HUES48 (cell line): ENCODE measurements at regions not wholly inside any gene's neighbourhood (a gene's known extent, or its start where the extent isn't known, plus 50 kb on each side); places are given as distances from the start of the nearest gene placed in this dataset.

Experiments
- H3K27ac ChIP-seq: one replicate; pipeline ENCODE4 v1.7.0; 2013; ENCODE audit warnings: low read depth, low read length, inconsistent platforms
- H3K27me3 ChIP-seq: 2 replicates; pipeline ENCODE4 v1.6.1; 2013; ENCODE audit warnings: mild to moderate bottlenecking, low read length; ENCODE audit not compliant: control insufficient read depth, insufficient read depth
- H3K36me3 ChIP-seq: 2 replicates; pipeline ENCODE4 v1.6.1; 2013; ENCODE audit warnings: low read length; ENCODE audit not compliant: control insufficient read depth, insufficient read depth
- H3K4me1 ChIP-seq: 2 replicates; pipeline ENCODE4 v1.6.1; 2013; ENCODE audit warnings: mild to moderate bottlenecking, low read length; ENCODE audit not compliant: control insufficient read depth, insufficient read depth
- H3K4me3 ChIP-seq: 2 replicates; pipeline ENCODE4 v1.5.1; 2013; ENCODE audit warnings: mild to moderate bottlenecking, low read depth, low read length
- H3K9ac ChIP-seq: 2 replicates; pipeline ENCODE4 v1.6.1; 2013; ENCODE audit warnings: mild to moderate bottlenecking, low read depth, low read length, moderate library complexity
- H3K9me3 ChIP-seq: 2 replicates; pipeline ENCODE4 v1.6.1; 2013; ENCODE audit warnings: low read length; ENCODE audit not compliant: control insufficient read depth, insufficient read depth

- H3K4me3 ChIP-seq: no peak overlapping the region
- no peaks in the 10 kb centered on the region for H3K27me3 ChIP-seq
- peaks cover 28% of the 10 kb centered on the region for H3K4me1 ChIP-seq
- no peak overlapping the region for H3K27ac ChIP-seq
- no peak overlapping the region for H3K9ac ChIP-seq
- H3K9me3 ChIP-seq: no peaks in the 10 kb centered on the region
- H3K36me3 ChIP-seq: no peaks in the 10 kb centered on the region
Measured at GRCh38 chr15:62881056-62881455, 161.5 kb upstream of the TPM1 start.

- Histone ChIP-seq H3K4me1 (peaks cover 48% of the 10 kb centered on the region), H3K4me3 (no peak overlapping the region), H3K36me3 (no peaks in the 10 kb centered on the region), H3K27me3 (no peaks in the 10 kb centered on the region), H3K27ac (no peak overlapping the region), H3K9me3 (no peaks in the 10 kb centered on the region), H3K9ac (no peak overlapping the region)
Measured at GRCh38 chr15:62883938-62884479, 158.5 kb upstream of the TPM1 start.

GRCh38 chr15:62886431-62887071 lies 156.0 kb upstream of the TPM1 start:
- H3K9me3 ChIP-seq: no peaks in the 10 kb centered on the region
- 0 out of 2 replicates have a peak overlapping the region, but pooled peaks have one; percentile 20 for H3K4me3 ChIP-seq
- H3K9ac ChIP-seq: no peak overlapping the region
- peak overlapping the region; percentile 85 for H3K27ac ChIP-seq
- no peaks in the 10 kb centered on the region for H3K27me3 ChIP-seq
- peaks cover 33% of the 10 kb centered on the region for H3K4me1 ChIP-seq
- H3K36me3 ChIP-seq: no peaks in the 10 kb centered on the region

- H3K9me3 ChIP-seq: no peaks in the 10 kb centered on the region
- peak overlapping the region; percentile 85 for H3K27ac ChIP-seq
- H3K36me3 ChIP-seq: no peaks in the 10 kb centered on the region
- no peak overlapping the region for H3K4me3 ChIP-seq
- H3K4me1 ChIP-seq: peaks cover 33% of the 10 kb centered on the region
- no peak overlapping the region for H3K9ac ChIP-seq
- no peaks in the 10 kb centered on the region for H3K27me3 ChIP-seq
Measured at GRCh38 chr15:62887113-62887570, 155.4 kb upstream of the TPM1 start.

GRCh38 chr15:62888623-62889022 lies 153.9 kb upstream of the TPM1 start:
- Histone ChIP-seq H3K27me3 (no peaks in the 10 kb centered on the region), H3K36me3 (no peaks in the 10 kb centered on the region), H3K4me1 (peaks cover 36% of the 10 kb centered on the region), H3K4me3 (no peak overlapping the region), H3K9me3 (no peaks in the 10 kb centered on the region), H3K27ac (no peak overlapping the region), H3K9ac (no peak overlapping the region)

- Histone ChIP-seq H3K27ac (no peak overlapping the region), H3K4me1 (peaks cover 31% of the 10 kb centered on the region), H3K36me3 (no peaks in the 10 kb centered on the region), H3K4me3 (no peak overlapping the region), H3K9me3 (no peaks in the 10 kb centered on the region), H3K27me3 (no peaks in the 10 kb centered on the region), H3K9ac (no peak overlapping the region)
Measured at GRCh38 chr15:62889141-62889661, 153.3 kb upstream of the TPM1 start.

GRCh38 chr15:62889734-62890505 lies 152.6 kb upstream of the TPM1 start:
- Histone ChIP-seq H3K27ac (no peak overlapping the region), H3K9me3 (no peaks in the 10 kb centered on the region), H3K4me3 (no peak overlapping the region), H3K4me1 (peaks cover 33% of the 10 kb centered on the region), H3K27me3 (no peaks in the 10 kb centered on the region), H3K36me3 (no peaks in the 10 kb centered on the region), H3K9ac (no peak overlapping the region)

- Histone ChIP-seq H3K36me3 (no peaks in the 10 kb centered on the region), H3K9me3 (no peaks in the 10 kb centered on the region), H3K27ac (peak overlapping the region; percentile 21), H3K9ac (no peak overlapping the region), H3K4me1 (peaks cover 34% of the 10 kb centered on the region), H3K27me3 (no peaks in the 10 kb centered on the region), H3K4me3 (no peak overlapping the region; the same call in 1 of the 2 replicates)
Measured at GRCh38 chr15:62894322-62895085, 148.0 kb upstream of the TPM1 start.

- peak overlapping the region; percentile 91 for H3K27ac ChIP-seq
- no peak overlapping the region for H3K9ac ChIP-seq
- peaks cover 34% of the 10 kb centered on the region for H3K4me1 ChIP-seq
- no peaks in the 10 kb centered on the region for H3K27me3 ChIP-seq
- H3K36me3 ChIP-seq: no peaks in the 10 kb centered on the region
- no peak overlapping the region; the same call in 1 of the 2 replicates for H3K4me3 ChIP-seq
- H3K9me3 ChIP-seq: no peaks in the 10 kb centered on the region
Measured at GRCh38 chr15:62895139-62895866, 147.2 kb upstream of the TPM1 start.

GRCh38 chr15:62895905-62896316 lies 146.6 kb upstream of the TPM1 start:
- Histone ChIP-seq H3K4me3 (peak overlapping the region; percentile 26; the same call in 1 of the 2 replicates), H3K36me3 (no peaks in the 10 kb centered on the region), H3K9me3 (no peaks in the 10 kb centered on the region), H3K27me3 (no peaks in the 10 kb centered on the region), H3K9ac (peak overlapping the region; percentile 58; the same call in 1 of the 2 replicates), H3K27ac (peak overlapping the region; percentile 91), H3K4me1 (peaks cover 34% of the 10 kb centered on the region)
